ENCODE measurements at regions not wholly inside any gene's neighbourhood (a gene's known extent, or its start where the extent isn't known, plus 50 kb on each side); places are given as distances from the start of the nearest gene placed in this dataset.

DNA sequence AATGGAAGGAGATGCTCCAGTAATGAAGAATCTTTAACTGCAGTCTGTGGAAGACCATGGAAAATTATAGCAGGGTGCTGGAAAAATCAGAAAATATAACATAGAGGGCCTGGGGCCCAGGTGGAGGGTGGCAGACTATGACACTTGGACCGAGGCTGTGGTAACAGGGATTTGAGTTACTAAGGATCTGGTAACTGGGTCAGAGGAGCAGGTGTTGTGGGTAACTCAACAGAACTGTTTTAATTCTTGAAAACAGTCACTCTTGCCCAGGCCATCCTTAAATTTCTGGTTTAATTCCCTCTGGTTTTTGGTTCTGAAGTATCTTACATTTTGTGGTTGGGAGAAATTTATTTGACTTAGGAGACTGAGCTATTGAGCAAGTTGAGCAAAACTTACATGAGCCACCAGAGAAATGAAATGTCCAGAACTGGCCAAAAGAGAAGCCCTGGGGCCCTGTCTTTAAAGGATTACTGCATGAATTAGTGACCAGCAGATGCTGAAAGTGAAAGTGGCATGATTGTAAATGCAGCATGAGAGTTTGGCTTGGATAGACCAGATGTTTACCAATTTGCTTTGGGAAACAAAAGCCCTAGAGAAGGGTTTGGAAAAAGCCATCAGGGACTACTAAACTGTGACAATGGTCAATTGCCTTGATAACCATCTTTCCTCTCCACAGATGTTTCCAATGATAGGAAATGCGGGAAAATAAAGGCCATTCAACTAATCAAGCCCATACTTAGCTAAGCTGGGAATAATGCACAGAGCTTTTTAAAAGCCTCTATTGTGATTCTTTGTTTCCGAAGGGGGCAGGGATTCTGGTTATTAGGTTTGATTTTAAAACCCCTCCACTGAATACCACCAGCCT lies 374.9 kb upstream of the TGFBR2 start:
- TF ChIP-seq EMX1 (CRISPR knock-in tag; IDR thresholded peaks at IDR 0.05): no peak
- Mint-ChIP-seq H3K4me1 (peaks cover 32% of the 10 kb centered on the region), H3K9me3 (no peaks in the 10 kb centered on the region), H3K36me3 (no peaks in the 10 kb centered on the region), H3K4me3 (no peak overlapping the region), H3K27ac (no peak overlapping the region), H3K27me3 (ENCODE audit: low read depth) (no peaks in the 10 kb centered on the region)
- CTCF ChIA-PET: no interaction called here
- DNase-seq (ENCODE audit: low spot score): no peak
- POLR2A ChIA-PET: no interaction called here
- ATAC-seq: no peak

GRCh38 chr3:30232142-30232541 lies 374.3 kb upstream of the TGFBR2 start:
- no peaks in the 10 kb centered on the region for H3K27me3 Mint-ChIP-seq (ENCODE audit: low read depth)
- ChIA-PET CTCF (no interaction called here), POLR2A (no interaction called here)
- DNase-seq (ENCODE audit: low spot score) (no peak), ATAC-seq (no peak)
- no peak for TF ChIP-seq PRDM15 (CRISPR knock-in tag; IDR thresholded peaks at IDR 0.05)
- TF ChIP-seq, protein P1, sequence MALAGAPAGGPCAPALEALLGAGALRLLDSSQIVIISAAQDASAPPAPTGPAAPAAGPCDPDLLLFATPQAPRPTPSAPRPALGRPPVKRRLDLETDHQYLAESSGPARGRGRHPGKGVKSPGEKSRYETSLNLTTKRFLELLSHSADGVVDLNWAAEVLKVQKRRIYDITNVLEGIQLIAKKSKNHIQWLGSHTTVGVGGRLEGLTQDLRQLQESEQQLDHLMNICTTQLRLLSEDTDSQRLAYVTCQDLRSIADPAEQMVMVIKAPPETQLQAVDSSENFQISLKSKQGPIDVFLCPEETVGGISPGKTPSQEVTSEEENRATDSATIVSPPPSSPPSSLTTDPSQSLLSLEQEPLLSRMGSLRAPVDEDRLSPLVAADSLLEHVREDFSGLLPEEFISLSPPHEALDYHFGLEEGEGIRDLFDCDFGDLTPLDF (CRISPR knock-in tag; IDR thresholded peaks at IDR 0.05): no peak
- H3K4me1 Mint-ChIP-seq: peaks cover 32% of the 10 kb centered on the region
- H3K4me3 Mint-ChIP-seq: no peak overlapping the region
- H3K27ac Mint-ChIP-seq: no peak overlapping the region
- H3K9me3 Mint-ChIP-seq: no peaks in the 10 kb centered on the region
- H3K36me3 Mint-ChIP-seq: no peaks in the 10 kb centered on the region

- Mint-ChIP-seq H3K9me3 (no peaks in the 10 kb centered on the region), H3K4me1 (peaks cover 23% of the 10 kb centered on the region), H3K4me3 (no peak overlapping the region), H3K27me3 (ENCODE audit: low read depth) (no peaks in the 10 kb centered on the region), H3K27ac (no peak overlapping the region), H3K36me3 (no peaks in the 10 kb centered on the region; the same call in 1 of the 2 replicates)
- ChIA-PET POLR2A (no interaction called here), CTCF (no interaction called here)
- DNase-seq (ENCODE audit: low spot score): no peak
- no peak for ATAC-seq
- TF ChIP-seq NFE2L1 (CRISPR knock-in tag; IDR thresholded peaks at IDR 0.05): no peak
- TF ChIP-seq NR1H2 (CRISPR knock-in tag; IDR thresholded peaks at IDR 0.05): no peak
- no peak for TF ChIP-seq ETV6 (CRISPR knock-in tag; IDR thresholded peaks at IDR 0.05)
- no peak for TF ChIP-seq TEAD4 (CRISPR knock-in tag; IDR thresholded peaks at IDR 0.05)
Observed at GRCh38 chr3:30233913-30234646, 372.3 kb upstream of the TGFBR2 start.

- no peak overlapping the region for H3K4me3 Mint-ChIP-seq
- no peaks in the 10 kb centered on the region for H3K27me3 Mint-ChIP-seq (ENCODE audit: low read depth)
- H3K9me3 Mint-ChIP-seq: no peaks in the 10 kb centered on the region
- ChIA-PET POLR2A (no interaction called here), CTCF (no interaction called here)
- H3K4me1 Mint-ChIP-seq: peaks cover 21% of the 10 kb centered on the region
- no peaks in the 10 kb centered on the region; the same call in 1 of the 2 replicates for H3K36me3 Mint-ChIP-seq
- H3K27ac Mint-ChIP-seq: no peak overlapping the region
- no peak for ATAC-seq
- DNase-seq (ENCODE audit: low spot score): no peak
- TF ChIP-seq ZNF263 (CRISPR knock-in tag; IDR thresholded peaks at IDR 0.05; ENCODE audit: low read depth) (no peak), SMAD4 (CRISPR knock-in tag; IDR thresholded peaks at IDR 0.05) (no peak), GRHL2 (CRISPR knock-in tag; IDR thresholded peaks at IDR 0.05; ENCODE audit: insufficient replicate concordance, severe bottlenecking) (no peak), SOX15 (CRISPR knock-in tag; IDR thresholded peaks at IDR 0.05) (no peak), IRF1 (CRISPR knock-in tag; IDR thresholded peaks at IDR 0.05) (no peak), TCF7 (CRISPR knock-in tag; IDR thresholded peaks at IDR 0.05; ENCODE audit: low read depth) (no peak)
- TF ChIP-seq, protein P2, sequence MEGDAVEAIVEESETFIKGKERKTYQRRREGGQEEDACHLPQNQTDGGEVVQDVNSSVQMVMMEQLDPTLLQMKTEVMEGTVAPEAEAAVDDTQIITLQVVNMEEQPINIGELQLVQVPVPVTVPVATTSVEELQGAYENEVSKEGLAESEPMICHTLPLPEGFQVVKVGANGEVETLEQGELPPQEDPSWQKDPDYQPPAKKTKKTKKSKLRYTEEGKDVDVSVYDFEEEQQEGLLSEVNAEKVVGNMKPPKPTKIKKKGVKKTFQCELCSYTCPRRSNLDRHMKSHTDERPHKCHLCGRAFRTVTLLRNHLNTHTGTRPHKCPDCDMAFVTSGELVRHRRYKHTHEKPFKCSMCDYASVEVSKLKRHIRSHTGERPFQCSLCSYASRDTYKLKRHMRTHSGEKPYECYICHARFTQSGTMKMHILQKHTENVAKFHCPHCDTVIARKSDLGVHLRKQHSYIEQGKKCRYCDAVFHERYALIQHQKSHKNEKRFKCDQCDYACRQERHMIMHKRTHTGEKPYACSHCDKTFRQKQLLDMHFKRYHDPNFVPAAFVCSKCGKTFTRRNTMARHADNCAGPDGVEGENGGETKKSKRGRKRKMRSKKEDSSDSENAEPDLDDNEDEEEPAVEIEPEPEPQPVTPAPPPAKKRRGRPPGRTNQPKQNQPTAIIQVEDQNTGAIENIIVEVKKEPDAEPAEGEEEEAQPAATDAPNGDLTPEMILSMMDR (IDR thresholded peaks at IDR 0.05): no peak
- TF ChIP-seq, protein P3, sequence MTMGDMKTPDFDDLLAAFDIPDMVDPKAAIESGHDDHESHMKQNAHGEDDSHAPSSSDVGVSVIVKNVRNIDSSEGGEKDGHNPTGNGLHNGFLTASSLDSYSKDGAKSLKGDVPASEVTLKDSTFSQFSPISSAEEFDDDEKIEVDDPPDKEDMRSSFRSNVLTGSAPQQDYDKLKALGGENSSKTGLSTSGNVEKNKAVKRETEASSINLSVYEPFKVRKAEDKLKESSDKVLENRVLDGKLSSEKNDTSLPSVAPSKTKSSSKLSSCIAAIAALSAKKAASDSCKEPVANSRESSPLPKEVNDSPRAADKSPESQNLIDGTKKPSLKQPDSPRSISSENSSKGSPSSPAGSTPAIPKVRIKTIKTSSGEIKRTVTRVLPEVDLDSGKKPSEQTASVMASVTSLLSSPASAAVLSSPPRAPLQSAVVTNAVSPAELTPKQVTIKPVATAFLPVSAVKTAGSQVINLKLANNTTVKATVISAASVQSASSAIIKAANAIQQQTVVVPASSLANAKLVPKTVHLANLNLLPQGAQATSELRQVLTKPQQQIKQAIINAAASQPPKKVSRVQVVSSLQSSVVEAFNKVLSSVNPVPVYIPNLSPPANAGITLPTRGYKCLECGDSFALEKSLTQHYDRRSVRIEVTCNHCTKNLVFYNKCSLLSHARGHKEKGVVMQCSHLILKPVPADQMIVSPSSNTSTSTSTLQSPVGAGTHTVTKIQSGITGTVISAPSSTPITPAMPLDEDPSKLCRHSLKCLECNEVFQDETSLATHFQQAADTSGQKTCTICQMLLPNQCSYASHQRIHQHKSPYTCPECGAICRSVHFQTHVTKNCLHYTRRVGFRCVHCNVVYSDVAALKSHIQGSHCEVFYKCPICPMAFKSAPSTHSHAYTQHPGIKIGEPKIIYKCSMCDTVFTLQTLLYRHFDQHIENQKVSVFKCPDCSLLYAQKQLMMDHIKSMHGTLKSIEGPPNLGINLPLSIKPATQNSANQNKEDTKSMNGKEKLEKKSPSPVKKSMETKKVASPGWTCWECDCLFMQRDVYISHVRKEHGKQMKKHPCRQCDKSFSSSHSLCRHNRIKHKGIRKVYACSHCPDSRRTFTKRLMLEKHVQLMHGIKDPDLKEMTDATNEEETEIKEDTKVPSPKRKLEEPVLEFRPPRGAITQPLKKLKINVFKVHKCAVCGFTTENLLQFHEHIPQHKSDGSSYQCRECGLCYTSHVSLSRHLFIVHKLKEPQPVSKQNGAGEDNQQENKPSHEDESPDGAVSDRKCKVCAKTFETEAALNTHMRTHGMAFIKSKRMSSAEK (CRISPR knock-in tag; IDR thresholded peaks at IDR 0.05; ENCODE audit: borderline replicate concordance): no peak
Observed at GRCh38 chr3:30236011-30236410, 370.4 kb upstream of the TGFBR2 start.
